Small intestine (tissue), 7 donors: ENCODE measurements at regions not wholly inside any gene's neighbourhood (a gene's known extent, or its start where the extent isn't known, plus 50 kb on each side); places are given as distances from the start of the nearest gene placed in this dataset.
A peak's percentile ranks its signal among the peaks of the same experiment; 100 is the strongest.

Source experiments
- DNase-seq, 2 donors: peaks; one replicate each; pipeline versions ENCODE4 v3.0.0 to v3.0.0-alpha.2; 2013
- FAIRE-seq: peaks from 2 replicates; lab custom pipeline; 2012; peaks lifted over from hg19 to GRCh38; lab: Jason Lieb, UNC
- H3K27ac ChIP-seq, 3 donors: one replicate each; pipeline ENCODE4 v1.5.1; 2013; ENCODE audit warnings: low read length in 2 of 3, mild to moderate bottlenecking in 2 of 3, control low read depth in 1 of 3, inconsistent platforms in 1 of 3, low read depth in 1 of 3, moderate library complexity in 1 of 3
- H3K27me3 ChIP-seq, 3 donors: one replicate each; pipeline ENCODE4 v1.6.1; 2013; ENCODE audit warnings: low read length in 3 of 3, inconsistent platforms in 1 of 3; ENCODE audit not compliant: control insufficient read depth in 3 of 3, insufficient read depth in 3 of 3
- H3K36me3 ChIP-seq, 3 donors: one replicate each; pipeline ENCODE4 v1.6.1; 2013; ENCODE audit warnings: low read length in 3 of 3, inconsistent platforms in 1 of 3, low read depth in 1 of 3, mild to moderate bottlenecking in 1 of 3, moderate library complexity in 1 of 3; ENCODE audit not compliant: control insufficient read depth in 3 of 3, insufficient read depth in 2 of 3
- H3K4me1 ChIP-seq, 3 donors: one replicate each; pipeline ENCODE4 v1.6.1; 2013; ENCODE audit warnings: low read length in 2 of 3, inconsistent platforms in 1 of 3, low read depth in 1 of 3, mild to moderate bottlenecking in 1 of 3, moderate library complexity in 1 of 3; ENCODE audit not compliant: control insufficient read depth in 3 of 3, insufficient read depth in 2 of 3
- H3K4me3 ChIP-seq, 3 donors: one replicate each; pipeline ENCODE4 v1.5.1; 2013; ENCODE audit warnings: low read length in 3 of 3, control low read depth in 1 of 3, inconsistent platforms in 1 of 3, low read depth in 1 of 3, mild to moderate bottlenecking in 1 of 3, moderate library complexity in 1 of 3
- H3K9me3 ChIP-seq, 2 donors: one replicate each; pipeline ENCODE4 v1.6.1; 2013; ENCODE audit warnings: low read depth in 1 of 2, low read length in 1 of 2; ENCODE audit not compliant: control insufficient read depth in 2 of 2, insufficient read depth in 1 of 2
- WGBS, 3 donors: extraction: QIAGEN DNeasy Blood & Tissue Kit; methylation state at CpG; one replicate each; pipeline ENCODE4 v1.1.7; 2013; 5-methylcytosine and 5-hydroxymethylcytosine counted together
- donor health status: healthy with polysubstance abuse.
- donor health status: control.
- donor health status: control.
- donor health status: Bipolar disorder and iron deficiency.
- donor health status: healthy.

- H3K27ac ChIP-seq: no peak overlapping the region
- no peak for DNase-seq
- H3K27me3 ChIP-seq: no peaks in the 10 kb centered on the region
- no peak overlapping the region for H3K4me3 ChIP-seq
- WGBS, 3 donors: 62 to 70% (median 68%) methylated on average over 3 of the region's 3 CpGs
- FAIRE-seq: no peak
- no peaks in the 10 kb centered on the region for H3K4me1 ChIP-seq
- no peaks in the 10 kb centered on the region for H3K9me3 ChIP-seq
- no peaks in the 10 kb centered on the region for H3K36me3 ChIP-seq
Measured at GRCh38 chr12:32949815-32950214, 53.2 kb upstream of the PKP2 start.

DNA sequence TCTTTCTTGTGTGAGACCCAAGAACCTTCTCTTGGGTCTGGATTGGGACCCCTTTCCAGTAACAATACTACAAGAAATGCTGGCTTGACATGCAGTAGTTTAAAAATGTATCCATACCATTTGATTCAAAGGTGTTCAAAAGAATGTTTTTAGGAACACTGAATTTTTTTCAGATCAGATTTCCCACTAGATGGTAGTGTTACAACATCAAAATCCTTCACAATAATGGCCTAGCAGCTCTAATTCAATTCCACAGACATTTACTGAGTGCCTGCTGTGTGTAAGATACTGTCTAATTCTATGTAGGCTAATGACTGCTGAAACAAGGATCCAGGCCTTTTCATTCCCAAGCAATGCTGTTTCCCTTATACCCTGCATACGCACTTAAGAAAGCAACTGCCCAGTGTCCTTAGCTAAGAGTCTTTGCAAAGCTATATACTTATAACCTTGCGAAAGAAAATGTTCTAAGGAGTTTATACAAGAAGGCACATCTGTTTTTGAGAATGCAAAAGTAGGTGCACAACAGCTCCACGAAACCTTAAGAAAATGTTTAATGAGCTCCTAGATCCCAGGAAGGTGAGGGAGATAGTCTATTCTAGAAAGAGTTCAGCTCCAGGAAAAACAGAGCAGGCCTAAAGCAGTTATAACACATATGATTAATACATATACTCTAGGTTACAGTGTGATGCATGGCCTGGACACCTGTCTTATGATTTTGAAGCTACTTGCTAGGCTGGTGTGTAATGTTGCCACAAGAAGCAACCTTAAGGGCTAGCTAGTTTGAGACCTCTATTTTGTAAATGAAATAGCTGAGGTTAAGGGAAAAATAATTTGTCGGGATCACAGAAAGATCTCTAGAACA, 50.9 kb upstream of the PKP2 start:
- no peaks in the 10 kb centered on the region for H3K36me3 ChIP-seq
- no peak for FAIRE-seq
- WGBS, 3 donors: 84 to 93% (median 92%) methylated on average over 4 of the region's 4 CpGs
- no peaks in the 10 kb centered on the region for H3K27me3 ChIP-seq
- no peaks in the 10 kb centered on the region for H3K9me3 ChIP-seq
- no peak overlapping the region for H3K27ac ChIP-seq
- H3K4me3 ChIP-seq: no peak overlapping the region
- DNase-seq: peak; percentile 12 to 14
- H3K4me1 ChIP-seq: no peaks in the 10 kb centered on the region

GRCh38 chr12:32946504-32947131, 50.0 kb upstream of the PKP2 start:
- WGBS, 3 donors: 55 to 60% (median 56%) methylated on average over 6 of the region's 6 CpGs
- H3K27me3 ChIP-seq: no peaks in the 10 kb centered on the region
- H3K4me1 ChIP-seq: no peaks in the 10 kb centered on the region
- H3K36me3 ChIP-seq: no peaks in the 10 kb centered on the region
- no peak for FAIRE-seq
- no peaks in the 10 kb centered on the region for H3K9me3 ChIP-seq
- H3K4me3 ChIP-seq: no peak overlapping the region
- no peak for DNase-seq
- no peak overlapping the region for H3K27ac ChIP-seq
